ENCODE measurements at regions not wholly inside any gene's neighbourhood (a gene's known extent, or its start where the extent isn't known, plus 50 kb on each side); places are given as distances from the start of the nearest gene placed in this dataset.

GRCh38 chr1:98143403-98143802 is 222.6 kb upstream of the DPYD start:
- no peak for TF ChIP-seq POLR2AphosphoS5 (IDR thresholded peaks at IDR 0.05)
- TF ChIP-seq, protein P1, sequence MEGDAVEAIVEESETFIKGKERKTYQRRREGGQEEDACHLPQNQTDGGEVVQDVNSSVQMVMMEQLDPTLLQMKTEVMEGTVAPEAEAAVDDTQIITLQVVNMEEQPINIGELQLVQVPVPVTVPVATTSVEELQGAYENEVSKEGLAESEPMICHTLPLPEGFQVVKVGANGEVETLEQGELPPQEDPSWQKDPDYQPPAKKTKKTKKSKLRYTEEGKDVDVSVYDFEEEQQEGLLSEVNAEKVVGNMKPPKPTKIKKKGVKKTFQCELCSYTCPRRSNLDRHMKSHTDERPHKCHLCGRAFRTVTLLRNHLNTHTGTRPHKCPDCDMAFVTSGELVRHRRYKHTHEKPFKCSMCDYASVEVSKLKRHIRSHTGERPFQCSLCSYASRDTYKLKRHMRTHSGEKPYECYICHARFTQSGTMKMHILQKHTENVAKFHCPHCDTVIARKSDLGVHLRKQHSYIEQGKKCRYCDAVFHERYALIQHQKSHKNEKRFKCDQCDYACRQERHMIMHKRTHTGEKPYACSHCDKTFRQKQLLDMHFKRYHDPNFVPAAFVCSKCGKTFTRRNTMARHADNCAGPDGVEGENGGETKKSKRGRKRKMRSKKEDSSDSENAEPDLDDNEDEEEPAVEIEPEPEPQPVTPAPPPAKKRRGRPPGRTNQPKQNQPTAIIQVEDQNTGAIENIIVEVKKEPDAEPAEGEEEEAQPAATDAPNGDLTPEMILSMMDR (IDR thresholded peaks at IDR 0.05): no peak
